Adipose tissue (tissue), 3 donors: ENCODE measurements at regions not wholly inside any gene's neighbourhood (a gene's known extent, or its start where the extent isn't known, plus 50 kb on each side); places are given as distances from the start of the nearest gene placed in this dataset.
"Not testable (repeated sequence)": the region's sequence is repeated elsewhere in the genome, so short reads cannot be mapped to it uniquely, and the experiment has no call there.

ENCODE experiments used
- H3K27ac ChIP-seq: one replicate; pipeline ENCODE4 v1.5.1; 2013; ENCODE audit warnings: low read depth, low read length
- WGBS, 3 donors: extraction: QIAGEN DNeasy Blood & Tissue Kit; methylation state at CpG; one replicate each; pipeline ENCODE4 v1.1.7; 2013; 5-methylcytosine and 5-hydroxymethylcytosine counted together
- donor health status: healthy with polysubstance abuse.
- donor health status: Bipolar disorder and iron deficiency.
- donor health status: healthy.

GRCh38 chr16:64276646-64277045 lies 845.2 kb downstream of the CDH11 start:
- no peak overlapping the region for H3K27ac ChIP-seq
- WGBS, 3 donors: 78 to 94% (median 91%) methylated on average over 1 of the region's 1 CpG

- H3K27ac ChIP-seq: no peak overlapping the region
These were observed 849.8 kb downstream of the CDH11 start for GRCh38 chr16:64272028-64272427.

GRCh38 chr16:64269756-64270155 lies 852.1 kb downstream of the CDH11 start:
- 59 to 86% (median 76%) methylated on average over 1 of the region's 1 CpG for WGBS, 3 donors

GRCh38 chr16:64265756-64266155 lies 856.1 kb downstream of the CDH11 start:
- no peak overlapping the region for H3K27ac ChIP-seq

More at GRCh38 chr16:64269756-64270155, 852.1 kb downstream of the CDH11 start:
- no peak overlapping the region for H3K27ac ChIP-seq

- WGBS, 3 donors: 91 to 93% (median 93%) methylated on average over 23 of the region's 23 CpGs
- not testable (repeated sequence) for H3K27ac ChIP-seq
These were observed 861.0 kb downstream of the CDH11 start for GRCh38 chr16:64260631-64261401.

- WGBS, 3 donors: 87 to 93% (median 88%) methylated on average over 4 of the region's 4 CpGs
- no peak overlapping the region for H3K27ac ChIP-seq
These were observed 867.2 kb downstream of the CDH11 start for GRCh38 chr16:64254443-64255367.

- 91 to 93% (median 91%) methylated on average over 3 of the region's 3 CpGs for WGBS, 3 donors
- no peak overlapping the region for H3K27ac ChIP-seq
These were observed 868.3 kb downstream of the CDH11 start for GRCh38 chr16:64253525-64253924.

GRCh38 chr16:64253096-64253495 lies 868.8 kb downstream of the CDH11 start:
- H3K27ac ChIP-seq: no peak overlapping the region

GRCh38 chr16:64251742-64252141 lies 870.1 kb downstream of the CDH11 start:
- WGBS, 3 donors: 59 to 75% (median 71%) methylated on average over 2 of the region's 2 CpGs
- H3K27ac ChIP-seq: no peak overlapping the region

- H3K27ac ChIP-seq: no peak overlapping the region
- 58 to 70% (median 62%) methylated on average over 1 of the region's 1 CpG for WGBS, 3 donors
These were observed 871.0 kb downstream of the CDH11 start for GRCh38 chr16:64250866-64251265.

GRCh38 chr16:64242492-64242891 lies 879.4 kb downstream of the CDH11 start:
- WGBS, 3 donors: 57 to 69% (median 60%) methylated on average over 6 of the region's 6 CpGs

GRCh38 chr16:64240586-64240985 lies 881.3 kb downstream of the CDH11 start:
- H3K27ac ChIP-seq: no peak overlapping the region

More at GRCh38 chr16:64242492-64242891, 879.4 kb downstream of the CDH11 start:
- H3K27ac ChIP-seq: no peak overlapping the region

GRCh38 chr16:64238571-64238970 lies 883.3 kb downstream of the CDH11 start:
- no peak overlapping the region for H3K27ac ChIP-seq

- H3K27ac ChIP-seq: no peak overlapping the region
- 42 to 67% (median 66%) methylated on average over 3 of the region's 3 CpGs for WGBS, 3 donors
These were observed 885.5 kb downstream of the CDH11 start for GRCh38 chr16:64236316-64236715.

- WGBS, 3 donors: 76 to 86% (median 80%) methylated on average over 3 of the region's 3 CpGs
These were observed 887.7 kb downstream of the CDH11 start for GRCh38 chr16:64234200-64234599.

GRCh38 chr16:64225696-64226095 lies 896.2 kb downstream of the CDH11 start:
- no peak overlapping the region for H3K27ac ChIP-seq
- WGBS, 3 donors: 45 to 61% (median 51%) methylated on average over 2 of the region's 2 CpGs

More at GRCh38 chr16:64234200-64234599, 887.7 kb downstream of the CDH11 start:
- no peak overlapping the region for H3K27ac ChIP-seq

- no peak overlapping the region for H3K27ac ChIP-seq
- WGBS, 3 donors: 63 to 68% (median 67%) methylated on average over 10 of the region's 10 CpGs
These were observed 896.8 kb downstream of the CDH11 start for GRCh38 chr16:64225036-64225435.

GRCh38 chr16:64217789-64218535 lies 903.9 kb downstream of the CDH11 start:
- WGBS, 3 donors: 45 to 54% (median 50%) methylated on average over 4 of the region's 4 CpGs
- H3K27ac ChIP-seq: no peak overlapping the region

GRCh38 chr16:64215730-64216129 lies 906.1 kb downstream of the CDH11 start:
- WGBS, 3 donors: 80 to 89% (median 86%) methylated on average over 3 of the region's 3 CpGs
- H3K27ac ChIP-seq: no peak overlapping the region
